OCI-LY7 (cell line): ENCODE measurements at regions not wholly inside any gene's neighbourhood (a gene's known extent, or its start where the extent isn't known, plus 50 kb on each side); places are given as distances from the start of the nearest gene placed in this dataset.

Source experiments
- BruUV-seq: library from RNA; stranded (reverse); fragments of 400-500 nt; replicated peaks from 2 replicates; lab custom pipeline; 2021; lab: Mats Ljungman, UMichigan
- CTCF ChIA-PET: fragments of 300-600 bp; sonication (Branson Sonifier 250); formaldehyde crosslinking; loops from one replicate; lab custom pipeline; 2022; ENCODE audit warnings: antibody characterized with exemption; ENCODE audit not compliant: unreplicated experiment; lab: Charles Lee
- POLR2A ChIA-PET: fragments of 300-600 bp; sonication (Branson Sonifier 250); formaldehyde crosslinking; loops from one replicate; lab custom pipeline; 2022; ENCODE audit warnings: antibody characterized with exemption; lab: Charles Lee
- DNase-seq: peaks from one replicate; pipeline ENCODE4 v3.0.0-alpha.2; 2015; ENCODE audit warnings: low spot score
- H2AFZ ChIP-seq: fragments of 200-600 bp; sonication (generic), shearing (Covaris generic); 2 replicates; pipeline ENCODE4 v1.6.1; 2014; ENCODE audit warnings: mild to moderate bottlenecking, antibody characterized with exemption, low read length, moderate library complexity
- H3K27ac ChIP-seq: fragments of 200-600 bp; sonication (generic); 2 replicates; pipeline ENCODE4 v1.5.1; 2014; ENCODE audit warnings: mixed run types, low read depth, mild to moderate bottlenecking, moderate library complexity, low read length, inconsistent platforms; ENCODE audit not compliant: poor library complexity, severe bottlenecking
- H3K36me3 ChIP-seq: fragments of 200-600 bp; sonication (generic); 2 replicates; pipeline ENCODE4 v1.6.1; 2014; ENCODE audit warnings: mild to moderate bottlenecking, antibody characterized with exemption, low read length, moderate library complexity, mixed read lengths; ENCODE audit not compliant: insufficient read depth
- H3K4me1 ChIP-seq: fragments of 200-600 bp; sonication (generic); 2 replicates; pipeline ENCODE4 v1.5.1; 2014; ENCODE audit warnings: mild to moderate bottlenecking, low read length; ENCODE audit not compliant: insufficient read depth, poor library complexity, severe bottlenecking
- H3K4me2 ChIP-seq: fragments of 200-600 bp; sonication (generic); 2 replicates; pipeline ENCODE4 v1.6.1; 2014; ENCODE audit warnings: mild to moderate bottlenecking, low read length
- H3K4me3 ChIP-seq: fragments of 200-600 bp; sonication (generic); 2 replicates; pipeline ENCODE4 v1.5.1; 2014; ENCODE audit warnings: mild to moderate bottlenecking, low read depth, low read length; ENCODE audit not compliant: poor library complexity, severe bottlenecking
- H3K79me2 ChIP-seq: fragments of 200-600 bp; sonication (generic); 2 replicates; pipeline ENCODE4 v1.6.1; 2016; ENCODE audit warnings: low read depth, mild to moderate bottlenecking, low read length, moderate library complexity, mixed read lengths; ENCODE audit not compliant: insufficient read depth
- H3K9me2 ChIP-seq: fragments of 200-600 bp; sonication (generic); 2 replicates; pipeline ENCODE4 v1.6.1; 2016; ENCODE audit warnings: mild to moderate bottlenecking, low read length, mixed read lengths; ENCODE audit not compliant: insufficient read depth
- H3K9me3 ChIP-seq: fragments of 200-600 bp; sonication (generic); 2 replicates; pipeline ENCODE4 v1.6.1; 2014; ENCODE audit warnings: mild to moderate bottlenecking, mixed run types, low read length, mixed read lengths
- H4K20me1 ChIP-seq: fragments of 200-600 bp; sonication (generic); 2 replicates; pipeline ENCODE4 v1.6.1; 2014; ENCODE audit warnings: mild to moderate bottlenecking, antibody characterized with exemption, low read length, moderate library complexity, mixed read lengths; ENCODE audit not compliant: insufficient read depth
- CTCF ChIP-seq: fragments of 200-600 bp; sonication (generic); conservative IDR thresholded peaks from 2 replicates; pipeline ENCODE4 v1.5.1; 2014; ENCODE audit warnings: mild to moderate bottlenecking, antibody characterized with exemption, low read length, moderate library complexity, mixed read lengths
- EZH2phosphoT487 ChIP-seq: fragments of 200-600 bp; sonication (generic); IDR thresholded peaks from 2 replicates; pipeline ENCODE4 v1.6.1; 2018; ENCODE audit warnings: low read depth, borderline replicate concordance, mild to moderate bottlenecking, mixed run types, antibody characterized with exemption, low read length, moderate library complexity, mixed read lengths
- intact Hi-C: fragments of 100-400 bp; cut with micrococcal nuclease; formaldehyde crosslinking; loops from one replicate; pipeline ENCODE4 v1.10.0; 2022; ENCODE audit not compliant: unreplicated experiment

- Histone ChIP-seq H3K4me2 (no peak overlapping the region), H3K9me3 (no peaks in the 10 kb centered on the region), H4K20me1 (no peaks in the 10 kb centered on the region), H3K4me1 (no peaks in the 10 kb centered on the region), H3K27ac (no peak overlapping the region), H3K36me3 (no peaks in the 10 kb centered on the region), H2AFZ (no peak overlapping the region), H3K4me3 (no peak overlapping the region), H3K9me2 (no peaks in the 10 kb centered on the region), H3K79me2 (no peaks in the 10 kb centered on the region)
- BruUV-seq = no TSS peak
- DNase-seq = no peak
- TF ChIP-seq EZH2phosphoT487 = no peak
- TF ChIP-seq CTCF = no peak
- ChIA-PET POLR2A (no interaction called here), CTCF (no interaction called here)
- intact Hi-C loops = no loop called here
These were observed 140.1 kb upstream of the FRY start for GRCh38 chr13:31891472-31891871.

GRCh38 chr13:31894931-31895330 lies 136.6 kb upstream of the FRY start:
- ChIA-PET CTCF (no interaction called here), POLR2A (interaction anchor here (0.6 kb wide), 1 partner anchor 42 kb away, joined by 4 read pairs; no protein-coding TSS in a partner anchor)
- Histone ChIP-seq H3K36me3 (no peaks in the 10 kb centered on the region), H3K9me2 (no peaks in the 10 kb centered on the region), H4K20me1 (no peaks in the 10 kb centered on the region), H3K27ac (no peak overlapping the region), H3K4me3 (no peak overlapping the region), H3K9me3 (no peaks in the 10 kb centered on the region), H2AFZ (no peak overlapping the region), H3K79me2 (no peaks in the 10 kb centered on the region), H3K4me2 (no peak overlapping the region), H3K4me1 (no peaks in the 10 kb centered on the region)
- TF ChIP-seq EZH2phosphoT487 (no peak), CTCF (no peak)
- no peak for DNase-seq
- BruUV-seq = no TSS peak
- intact Hi-C loops = no loop called here

GRCh38 chr13:31895691-31896090 lies 135.9 kb upstream of the FRY start:
- Histone ChIP-seq H2AFZ (no peak overlapping the region), H3K9me2 (no peaks in the 10 kb centered on the region), H3K4me2 (no peak overlapping the region), H3K4me3 (no peak overlapping the region), H3K36me3 (no peaks in the 10 kb centered on the region), H3K4me1 (no peaks in the 10 kb centered on the region), H4K20me1 (no peaks in the 10 kb centered on the region), H3K79me2 (no peaks in the 10 kb centered on the region), H3K27ac (no peak overlapping the region), H3K9me3 (no peaks in the 10 kb centered on the region)
- ChIA-PET POLR2A (no interaction called here), CTCF (no interaction called here)
- no peak for TF ChIP-seq CTCF
- DNase-seq = no peak
- no TSS peak for BruUV-seq
- intact Hi-C loops = no loop called here
